ENCODE measurements at regions not wholly inside any gene's neighbourhood (a gene's known extent, or its start where the extent isn't known, plus 50 kb on each side); places are given as distances from the start of the nearest gene placed in this dataset.

DNA sequence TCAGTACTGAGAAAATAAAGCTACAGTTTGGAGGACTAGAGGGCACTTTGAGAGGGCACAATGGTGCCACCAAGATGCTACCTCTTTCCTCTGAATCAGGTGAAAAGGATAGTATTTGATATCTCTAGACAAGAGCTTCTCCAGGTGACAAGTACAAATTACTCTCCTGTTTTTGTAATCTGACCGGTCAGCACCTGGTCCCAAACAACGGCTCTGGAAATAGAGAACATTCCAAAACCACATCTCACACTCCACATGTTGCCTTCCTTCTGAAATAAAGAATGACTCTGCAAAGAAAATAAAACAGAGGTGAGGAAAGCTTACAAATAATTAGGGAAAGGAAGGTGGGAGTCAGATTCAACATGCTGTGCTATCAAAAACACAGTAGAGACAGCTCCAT, 51.3 kb upstream of the CITED2 start:
- TF ChIP-seq CTCF (IDR thresholded peaks at IDR 0.05; ENCODE audit: low read length) (no peak), EZH2phosphoT487 (IDR thresholded peaks at IDR 0.05; ENCODE audit: low read length) (no peak)
